ENCODE measurements at regions not wholly inside any gene's neighbourhood (a gene's known extent, or its start where the extent isn't known, plus 50 kb on each side); places are given as distances from the start of the nearest gene placed in this dataset.

- TF ChIP-seq, protein P1, sequence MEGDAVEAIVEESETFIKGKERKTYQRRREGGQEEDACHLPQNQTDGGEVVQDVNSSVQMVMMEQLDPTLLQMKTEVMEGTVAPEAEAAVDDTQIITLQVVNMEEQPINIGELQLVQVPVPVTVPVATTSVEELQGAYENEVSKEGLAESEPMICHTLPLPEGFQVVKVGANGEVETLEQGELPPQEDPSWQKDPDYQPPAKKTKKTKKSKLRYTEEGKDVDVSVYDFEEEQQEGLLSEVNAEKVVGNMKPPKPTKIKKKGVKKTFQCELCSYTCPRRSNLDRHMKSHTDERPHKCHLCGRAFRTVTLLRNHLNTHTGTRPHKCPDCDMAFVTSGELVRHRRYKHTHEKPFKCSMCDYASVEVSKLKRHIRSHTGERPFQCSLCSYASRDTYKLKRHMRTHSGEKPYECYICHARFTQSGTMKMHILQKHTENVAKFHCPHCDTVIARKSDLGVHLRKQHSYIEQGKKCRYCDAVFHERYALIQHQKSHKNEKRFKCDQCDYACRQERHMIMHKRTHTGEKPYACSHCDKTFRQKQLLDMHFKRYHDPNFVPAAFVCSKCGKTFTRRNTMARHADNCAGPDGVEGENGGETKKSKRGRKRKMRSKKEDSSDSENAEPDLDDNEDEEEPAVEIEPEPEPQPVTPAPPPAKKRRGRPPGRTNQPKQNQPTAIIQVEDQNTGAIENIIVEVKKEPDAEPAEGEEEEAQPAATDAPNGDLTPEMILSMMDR (conservative IDR thresholded peaks at IDR 0.05; ENCODE audit: low read depth, low read length) = no peak
- TF ChIP-seq EZH2phosphoT487 (IDR thresholded peaks at IDR 0.05; ENCODE audit: borderline replicate concordance, low read length) = no peak
Measured at GRCh38 chr9:17878810-17879370, 300.0 kb downstream of the SH3GL2 start.
